ENCODE measurements at regions not wholly inside any gene's neighbourhood (a gene's known extent, or its start where the extent isn't known, plus 50 kb on each side); places are given as distances from the start of the nearest gene placed in this dataset.

GRCh38 chr17:70296456-70296855, 127.1 kb downstream of the KCNJ2 start:
- TF ChIP-seq CTCF (IDR thresholded peaks at IDR 0.05; ENCODE audit: low read depth, low read length, missing input control), result no peak
- TF ChIP-seq RAD21 (IDR thresholded peaks at IDR 0.05), result no peak
- no peak for TF ChIP-seq EGR1 (IDR thresholded peaks at IDR 0.05; ENCODE audit: low read depth in 2 of 2)

All from liver (tissue), 3 donors.